Activated CD8-positive, alpha-beta memory T cell treated with anti-CD3 and anti-CD28 coated beads for 36 hours (primary cell): ENCODE measurements at regions not wholly inside any gene's neighbourhood (a gene's known extent, or its start where the extent isn't known, plus 50 kb on each side); places are given as distances from the start of the nearest gene placed in this dataset.

Experiments used
- CTCF ChIA-PET: fragments of 350-600 bp; sonication (Branson Sonifier 250); formaldehyde crosslinking; loops from one replicate; lab custom pipeline; 2021; ENCODE audit warnings: antibody characterized with exemption; lab: Charles Lee
- POLR2A ChIA-PET: fragments of 350-600 bp; sonication (Branson Sonifier 250); formaldehyde crosslinking; loops from one replicate; lab custom pipeline; 2021; ENCODE audit warnings: antibody characterized with exemption; lab: Charles Lee

- ChIA-PET CTCF (no interaction called here), POLR2A (no interaction called here)
Measured at GRCh38 chr1:113217447-113218208, 144.6 kb downstream of the LRIG2 start.

- POLR2A ChIA-PET: interaction anchor here (0.5 kb wide), 1 partner anchor 42 kb away, joined by 7 read pairs; no protein-coding TSS in a partner anchor
- CTCF ChIA-PET: interaction anchor here (0.6 kb wide), 1 partner anchor 173 kb away, joined by 3 read pairs; no protein-coding TSS in a partner anchor
Measured at GRCh38 chr1:113219377-113219776, 146.4 kb downstream of the LRIG2 start.

GRCh38 chr1:113219828-113220227, 146.8 kb downstream of the LRIG2 start:
- ChIA-PET CTCF (interaction anchor here (0.6 kb wide), 1 partner anchor 172 kb away, joined by 3 read pairs; no protein-coding TSS in a partner anchor), POLR2A (interaction anchor here (0.5 kb wide), 1 partner anchor 41 kb away, joined by 7 read pairs; no protein-coding TSS in a partner anchor)

GRCh38 chr1:113223040-113223439, 150.0 kb downstream of the LRIG2 start:
- ChIA-PET CTCF (no interaction called here), POLR2A (no interaction called here)

- POLR2A ChIA-PET: no interaction called here
- CTCF ChIA-PET: interaction anchor here (0.7 kb wide), 1 partner anchor 977 kb away, joined by 3 read pairs; no protein-coding TSS in a partner anchor
Measured at GRCh38 chr1:113223546-113223945, 150.5 kb downstream of the LRIG2 start.

- CTCF ChIA-PET: no interaction called here
- POLR2A ChIA-PET: no interaction called here
Measured at GRCh38 chr1:113226148-113226547, 153.2 kb downstream of the LRIG2 start.

GRCh38 chr1:113231866-113232265, 158.4 kb upstream of the MAGI3 start:
- ChIA-PET CTCF (no interaction called here), POLR2A (no interaction called here)

GRCh38 chr1:113233441-113233840, 156.9 kb upstream of the MAGI3 start:
- POLR2A ChIA-PET: no interaction called here

GRCh38 chr1:113241237-113241636, 149.1 kb upstream of the MAGI3 start:
- ChIA-PET POLR2A (no interaction called here), CTCF (no interaction called here)

More at GRCh38 chr1:113233441-113233840, 156.9 kb upstream of the MAGI3 start:
- CTCF ChIA-PET: no interaction called here

GRCh38 chr1:113242481-113242880, 147.8 kb upstream of the MAGI3 start:
- POLR2A ChIA-PET: no interaction called here
- CTCF ChIA-PET: no interaction called here

- POLR2A ChIA-PET: no interaction called here
- CTCF ChIA-PET: no interaction called here
Measured at GRCh38 chr1:113243529-113243928, 146.8 kb upstream of the MAGI3 start.

- POLR2A ChIA-PET: no interaction called here
- CTCF ChIA-PET: no interaction called here
Measured at GRCh38 chr1:113244112-113244820, 146.0 kb upstream of the MAGI3 start.

GRCh38 chr1:113245252-113245651, 145.1 kb upstream of the MAGI3 start:
- CTCF ChIA-PET: no interaction called here
- POLR2A ChIA-PET: no interaction called here

- CTCF ChIA-PET: no interaction called here
- POLR2A ChIA-PET: no interaction called here
Measured at GRCh38 chr1:113246929-113247328, 143.4 kb upstream of the MAGI3 start.

- POLR2A ChIA-PET: no interaction called here
- CTCF ChIA-PET: no interaction called here
Measured at GRCh38 chr1:113247355-113247754, 143.0 kb upstream of the MAGI3 start.

GRCh38 chr1:113247782-113248181, 142.5 kb upstream of the MAGI3 start:
- POLR2A ChIA-PET: no interaction called here

GRCh38 chr1:113248494-113248893, 141.8 kb upstream of the MAGI3 start:
- CTCF ChIA-PET: no interaction called here

More at GRCh38 chr1:113247782-113248181, 142.5 kb upstream of the MAGI3 start:
- CTCF ChIA-PET: no interaction called here

GRCh38 chr1:113250161-113250560, 140.2 kb upstream of the MAGI3 start:
- ChIA-PET CTCF (no interaction called here), POLR2A (no interaction called here)

More at GRCh38 chr1:113248494-113248893, 141.8 kb upstream of the MAGI3 start:
- POLR2A ChIA-PET: no interaction called here

- ChIA-PET CTCF (no interaction called here), POLR2A (no interaction called here)
Measured at GRCh38 chr1:113252166-113252565, 138.1 kb upstream of the MAGI3 start.

- ChIA-PET POLR2A (no interaction called here), CTCF (no interaction called here)
Measured at GRCh38 chr1:113253187-113253586, 137.1 kb upstream of the MAGI3 start.
